ENCODE measurements at regions not wholly inside any gene's neighbourhood (a gene's known extent, or its start where the extent isn't known, plus 50 kb on each side); places are given as distances from the start of the nearest gene placed in this dataset.

DNA sequence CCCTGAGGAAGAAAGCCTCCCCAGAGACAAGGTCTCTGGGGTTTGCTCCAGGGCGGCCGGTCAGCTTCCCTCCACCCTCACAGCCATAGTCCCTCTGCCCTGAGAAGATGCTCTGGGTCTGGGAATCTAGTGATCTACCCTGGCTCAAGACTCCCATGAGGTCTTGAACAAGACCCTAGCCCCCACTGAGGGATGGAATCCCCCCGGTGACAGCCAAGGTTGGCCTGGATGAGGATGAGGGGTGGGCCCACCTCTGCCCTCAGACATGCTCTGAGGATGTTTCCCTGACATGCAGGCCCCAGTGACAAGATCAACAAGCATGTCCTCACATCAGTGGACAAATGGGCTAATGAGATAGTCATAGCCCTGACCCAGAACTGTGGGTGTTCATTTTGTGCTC, 138.6 kb downstream of the C5orf15 start:
- TF ChIP-seq CTCF (conservative IDR thresholded peaks at IDR 0.05; ENCODE audit: low read length) (no peak), EZH2phosphoT487 (IDR thresholded peaks at IDR 0.05; ENCODE audit: borderline replicate concordance, low read depth, low read length) (no peak)

Data from OCI-LY7 (cell line).